ENCODE measurements at regions not wholly inside any gene's neighbourhood (a gene's known extent, or its start where the extent isn't known, plus 50 kb on each side); places are given as distances from the start of the nearest gene placed in this dataset.

DNA sequence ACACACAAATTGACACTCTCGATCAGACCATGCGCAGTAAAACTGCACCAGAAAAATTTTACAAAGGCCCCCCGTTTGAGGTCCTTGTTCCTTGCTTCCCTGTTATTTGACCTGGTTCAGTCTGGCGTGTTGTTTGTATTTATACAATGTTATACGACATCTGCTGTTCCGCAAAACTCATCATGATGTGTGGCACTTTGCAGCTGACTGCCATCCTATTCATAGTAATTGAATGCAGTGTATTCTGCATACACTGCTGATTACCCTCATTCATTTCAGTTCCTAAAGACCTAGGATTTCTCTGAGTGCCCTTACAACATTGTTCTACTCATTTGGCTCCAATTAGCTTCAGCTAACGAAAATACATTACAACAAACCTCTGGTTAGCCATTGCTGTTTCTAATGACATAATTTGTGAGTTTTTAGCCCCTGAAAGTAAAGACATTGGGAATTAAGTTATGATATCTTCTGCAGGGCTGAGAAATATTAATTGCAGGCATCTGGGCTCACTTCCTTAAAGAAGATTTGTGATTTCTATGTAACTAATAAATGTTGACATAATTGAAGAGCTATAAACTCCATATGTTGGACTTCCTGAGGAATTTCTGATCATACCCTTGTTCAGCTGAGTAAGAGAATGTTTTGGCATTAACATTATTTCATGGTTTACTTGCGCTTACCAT is 75.7 kb downstream of the C3orf38 start:
- TF ChIP-seq, protein P1, sequence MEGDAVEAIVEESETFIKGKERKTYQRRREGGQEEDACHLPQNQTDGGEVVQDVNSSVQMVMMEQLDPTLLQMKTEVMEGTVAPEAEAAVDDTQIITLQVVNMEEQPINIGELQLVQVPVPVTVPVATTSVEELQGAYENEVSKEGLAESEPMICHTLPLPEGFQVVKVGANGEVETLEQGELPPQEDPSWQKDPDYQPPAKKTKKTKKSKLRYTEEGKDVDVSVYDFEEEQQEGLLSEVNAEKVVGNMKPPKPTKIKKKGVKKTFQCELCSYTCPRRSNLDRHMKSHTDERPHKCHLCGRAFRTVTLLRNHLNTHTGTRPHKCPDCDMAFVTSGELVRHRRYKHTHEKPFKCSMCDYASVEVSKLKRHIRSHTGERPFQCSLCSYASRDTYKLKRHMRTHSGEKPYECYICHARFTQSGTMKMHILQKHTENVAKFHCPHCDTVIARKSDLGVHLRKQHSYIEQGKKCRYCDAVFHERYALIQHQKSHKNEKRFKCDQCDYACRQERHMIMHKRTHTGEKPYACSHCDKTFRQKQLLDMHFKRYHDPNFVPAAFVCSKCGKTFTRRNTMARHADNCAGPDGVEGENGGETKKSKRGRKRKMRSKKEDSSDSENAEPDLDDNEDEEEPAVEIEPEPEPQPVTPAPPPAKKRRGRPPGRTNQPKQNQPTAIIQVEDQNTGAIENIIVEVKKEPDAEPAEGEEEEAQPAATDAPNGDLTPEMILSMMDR (IDR thresholded peaks at IDR 0.05; ENCODE audit: poor library complexity, severe bottlenecking) = no peak
- TF ChIP-seq EP300 (conservative IDR thresholded peaks at IDR 0.05; ENCODE audit: poor library complexity, severe bottlenecking) = no peak
- TF ChIP-seq POLR2AphosphoS5 (IDR thresholded peaks at IDR 0.05) = no peak
- TF ChIP-seq RAD21 (conservative IDR thresholded peaks at IDR 0.05) = no peak
- TF ChIP-seq EZH2 (IDR thresholded peaks at IDR 0.05; ENCODE audit: borderline replicate concordance, insufficient read depth, low read length, poor library complexity, severe bottlenecking) = no peak
- TF ChIP-seq, protein P2, sequence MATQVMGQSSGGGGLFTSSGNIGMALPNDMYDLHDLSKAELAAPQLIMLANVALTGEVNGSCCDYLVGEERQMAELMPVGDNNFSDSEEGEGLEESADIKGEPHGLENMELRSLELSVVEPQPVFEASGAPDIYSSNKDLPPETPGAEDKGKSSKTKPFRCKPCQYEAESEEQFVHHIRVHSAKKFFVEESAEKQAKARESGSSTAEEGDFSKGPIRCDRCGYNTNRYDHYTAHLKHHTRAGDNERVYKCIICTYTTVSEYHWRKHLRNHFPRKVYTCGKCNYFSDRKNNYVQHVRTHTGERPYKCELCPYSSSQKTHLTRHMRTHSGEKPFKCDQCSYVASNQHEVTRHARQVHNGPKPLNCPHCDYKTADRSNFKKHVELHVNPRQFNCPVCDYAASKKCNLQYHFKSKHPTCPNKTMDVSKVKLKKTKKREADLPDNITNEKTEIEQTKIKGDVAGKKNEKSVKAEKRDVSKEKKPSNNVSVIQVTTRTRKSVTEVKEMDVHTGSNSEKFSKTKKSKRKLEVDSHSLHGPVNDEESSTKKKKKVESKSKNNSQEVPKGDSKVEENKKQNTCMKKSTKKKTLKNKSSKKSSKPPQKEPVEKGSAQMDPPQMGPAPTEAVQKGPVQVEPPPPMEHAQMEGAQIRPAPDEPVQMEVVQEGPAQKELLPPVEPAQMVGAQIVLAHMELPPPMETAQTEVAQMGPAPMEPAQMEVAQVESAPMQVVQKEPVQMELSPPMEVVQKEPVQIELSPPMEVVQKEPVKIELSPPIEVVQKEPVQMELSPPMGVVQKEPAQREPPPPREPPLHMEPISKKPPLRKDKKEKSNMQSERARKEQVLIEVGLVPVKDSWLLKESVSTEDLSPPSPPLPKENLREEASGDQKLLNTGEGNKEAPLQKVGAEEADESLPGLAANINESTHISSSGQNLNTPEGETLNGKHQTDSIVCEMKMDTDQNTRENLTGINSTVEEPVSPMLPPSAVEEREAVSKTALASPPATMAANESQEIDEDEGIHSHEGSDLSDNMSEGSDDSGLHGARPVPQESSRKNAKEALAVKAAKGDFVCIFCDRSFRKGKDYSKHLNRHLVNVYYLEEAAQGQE (IDR thresholded peaks at IDR 0.05; ENCODE audit: borderline replicate concordance) = no peak

All from neural cell (in vitro differentiated cells).